HEK293T (cell line): ENCODE measurements at regions not wholly inside any gene's neighbourhood (a gene's known extent, or its start where the extent isn't known, plus 50 kb on each side); places are given as distances from the start of the nearest gene placed in this dataset.
"Not testable (repeated sequence)": the region's sequence is repeated elsewhere in the genome, so short reads cannot be mapped to it uniquely, and the experiment has no call there.

Source experiments
- CTCF ChIA-PET: fragments of 350-600 bp; formaldehyde crosslinking; extraction: SDS; loops from one replicate; lab custom pipeline; 2021; ENCODE audit warnings: antibody characterized with exemption, inconsistent platforms; lab: Yijun Ruan, JAX
- POLR2A ChIA-PET: fragments of 350-600 bp; formaldehyde crosslinking; extraction: SDS; loops from one replicate; lab custom pipeline; 2020; ENCODE audit warnings: antibody characterized with exemption, inconsistent platforms; lab: Yijun Ruan, JAX
- DNase-seq: peaks from one replicate; pipeline ENCODE4 v3.0.0; 2012; ENCODE audit warnings: mixed read lengths; ENCODE audit errors: extremely low spot score
- ARNT ChIP-seq: fragments of 450-650 bp; IDR thresholded peaks from 2 replicates; pipeline ENCODE4 v1.6.1; 2017; ENCODE audit warnings: mild to moderate bottlenecking
- BHLHE40 ChIP-seq: fragments of 450-650 bp; IDR thresholded peaks from 2 replicates; pipeline ENCODE4 v1.6.1; 2016; ENCODE audit warnings: mild to moderate bottlenecking, moderate library complexity, borderline replicate concordance
- CTBP1 ChIP-seq: fragments of 450-650 bp; IDR thresholded peaks from 2 replicates; pipeline ENCODE4 v1.6.1; 2016; ENCODE audit warnings: borderline replicate concordance
- ELF4 ChIP-seq: fragments of 450-650 bp; IDR thresholded peaks from 2 replicates; pipeline ENCODE4 v1.6.1; 2017; ENCODE audit warnings: antibody characterized with exemption
- FOXA1 ChIP-seq: fragments of 450-650 bp; IDR thresholded peaks from 2 replicates; pipeline ENCODE4 v1.6.1; 2016; ENCODE audit warnings: mild to moderate bottlenecking
- FOXK2 ChIP-seq: fragments of 450-650 bp; IDR thresholded peaks from 2 replicates; pipeline ENCODE4 v1.6.1; 2016; ENCODE audit warnings: mild to moderate bottlenecking
- FOXM1 ChIP-seq: fragments of 450-650 bp; IDR thresholded peaks from 2 replicates; pipeline ENCODE4 v1.6.1; 2017; ENCODE audit warnings: mild to moderate bottlenecking, borderline replicate concordance
- HDGF ChIP-seq: fragments of 450-650 bp; IDR thresholded peaks from 2 replicates; pipeline ENCODE4 v1.6.1; 2017; ENCODE audit warnings: antibody characterized with exemption, borderline replicate concordance
- L3MBTL2 ChIP-seq: fragments of 450-650 bp; conservative IDR thresholded peaks from 2 replicates; pipeline ENCODE4 v1.6.1; 2016; ENCODE audit warnings: mild to moderate bottlenecking
- LEF1 ChIP-seq: fragments of 450-650 bp; IDR thresholded peaks from 2 replicates; pipeline ENCODE4 v1.6.1; 2017; ENCODE audit warnings: mild to moderate bottlenecking, borderline replicate concordance
- NFRKB ChIP-seq: fragments of 450-650 bp; IDR thresholded peaks from 2 replicates; pipeline ENCODE4 v1.6.1; 2016; ENCODE audit warnings: mild to moderate bottlenecking, moderate library complexity
- PKNOX1 ChIP-seq: fragments of 450-650 bp; IDR thresholded peaks from 2 replicates; pipeline ENCODE4 v1.6.1; 2016
- SP1 ChIP-seq: fragments of 450-650 bp; IDR thresholded peaks from 2 replicates; pipeline ENCODE4 v1.6.1; 2017
- SUZ12 ChIP-seq: fragments of 450-650 bp; IDR thresholded peaks from 2 replicates; pipeline ENCODE4 v1.6.1; 2016; ENCODE audit warnings: mild to moderate bottlenecking
- TARDBP ChIP-seq: fragments of 450-650 bp; IDR thresholded peaks from 2 replicates; pipeline ENCODE4 v1.6.1; 2016
- ZNF384 ChIP-seq: fragments of 450-650 bp; IDR thresholded peaks from 2 replicates; pipeline ENCODE4 v1.6.1; 2016

GRCh38 chr2:234796045-234796591 is 155.7 kb upstream of the SH3BP4 start:
- ChIA-PET POLR2A (no interaction called here), CTCF (interaction anchor here (1.5 kb wide), 1 partner anchor 311 kb away, joined by 4 read pairs; no protein-coding TSS in a partner anchor)
- TF ChIP-seq L3MBTL2 = no peak
- TF ChIP-seq NFRKB = no peak
- TF ChIP-seq CTBP1 = no peak
- TF ChIP-seq FOXA1 = no peak
- TF ChIP-seq HDGF = no peak
- TF ChIP-seq SUZ12 = no peak
- no peak for TF ChIP-seq ELF4
- TF ChIP-seq FOXK2 = no peak
- no peak for TF ChIP-seq FOXM1
- no peak for TF ChIP-seq SP1
- no peak for TF ChIP-seq ARNT
- no peak for TF ChIP-seq PKNOX1
- no peak for TF ChIP-seq ZNF384
- TF ChIP-seq LEF1 = no peak
- no peak for DNase-seq

GRCh38 chr2:234795272-234795920 is 156.4 kb upstream of the SH3BP4 start:
- TF ChIP-seq ELF4 = no peak
- TF ChIP-seq NFRKB = no peak
- no peak for TF ChIP-seq LEF1
- TF ChIP-seq BHLHE40 = no peak
- no peak for TF ChIP-seq ZNF384
- TF ChIP-seq FOXM1 = no peak
- TF ChIP-seq SUZ12 = no peak
- TF ChIP-seq CTBP1 = no peak
- POLR2A ChIA-PET = no interaction called here
- CTCF ChIA-PET = interaction anchor here (1.5 kb wide), 1 partner anchor 312 kb away, joined by 4 read pairs; no protein-coding TSS in a partner anchor
- no peak for DNase-seq

GRCh38 chr2:234794866-234795265 is 157.0 kb upstream of the SH3BP4 start:
- CTCF ChIA-PET = interaction anchor here (1.5 kb wide), 1 partner anchor 312 kb away, joined by 4 read pairs; no protein-coding TSS in a partner anchor
- TF ChIP-seq ELF4 (no peak), BHLHE40 (no peak)
- POLR2A ChIA-PET = no interaction called here
- DNase-seq = no peak

- ChIA-PET CTCF (no interaction called here), POLR2A (no interaction called here)
- no peak for TF ChIP-seq CTBP1
- TF ChIP-seq HDGF = no peak
- no peak for TF ChIP-seq ZNF384
- TF ChIP-seq BHLHE40 = no peak
- DNase-seq = no peak
These were observed 158.5 kb upstream of the SH3BP4 start for GRCh38 chr2:234793212-234793785.

GRCh38 chr2:234792621-234793022 is 159.2 kb upstream of the SH3BP4 start:
- no peak for TF ChIP-seq BHLHE40
- no peak for TF ChIP-seq FOXA1
- no peak for TF ChIP-seq L3MBTL2
- TF ChIP-seq LEF1 = no peak
- no peak for TF ChIP-seq FOXK2
- no peak for TF ChIP-seq SUZ12
- no peak for TF ChIP-seq CTBP1
- TF ChIP-seq PKNOX1 = no peak
- TF ChIP-seq ZNF384 = no peak
- no peak for TF ChIP-seq ARNT
- TF ChIP-seq SP1 = no peak
- no peak for TF ChIP-seq FOXM1
- TF ChIP-seq HDGF = no peak
- TF ChIP-seq ELF4 = no peak
- no peak for TF ChIP-seq TARDBP
- POLR2A ChIA-PET = no interaction called here
- DNase-seq = no peak
- CTCF ChIA-PET = no interaction called here

GRCh38 chr2:234792096-234792495 is 159.7 kb upstream of the SH3BP4 start:
- CTCF ChIA-PET, POLR2A ChIA-PET, DNase-seq: not testable (repeated sequence)

GRCh38 chr2:234790380-234790779 is 161.4 kb upstream of the SH3BP4 start:
- DNase-seq = no peak
- CTCF ChIA-PET = no interaction called here
- TF ChIP-seq SUZ12 (no peak), L3MBTL2 (no peak), ZNF384 (no peak), PKNOX1 (no peak), ELF4 (no peak), ARNT (no peak), TARDBP (no peak), BHLHE40 (no peak), FOXM1 (no peak), LEF1 (no peak), CTBP1 (no peak), FOXA1 (no peak), HDGF (no peak), FOXK2 (no peak), NFRKB (no peak), SP1 (no peak)
- POLR2A ChIA-PET = interaction anchor here (1.0 kb wide), 1 partner anchor 8 kb away, joined by 4 read pairs; no protein-coding TSS in a partner anchor
